Activated T-helper 17 cell treated with anti-CD3 and anti-CD28 coated beads, Interleukin-2, amount 50 U/mL, for 72 hours (primary cell): ENCODE measurements at regions not wholly inside any gene's neighbourhood (a gene's known extent, or its start where the extent isn't known, plus 50 kb on each side); places are given as distances from the start of the nearest gene placed in this dataset.
"Not testable (repeated sequence)": the region's sequence is repeated elsewhere in the genome, so short reads cannot be mapped to it uniquely, and the experiment has no call there.

Source experiments
- ATAC-seq: fragments of 150-1000 bp; cut with Tn5 transposase; replicated peaks from 2 replicates; pipeline ENCODE4 v1.10.0; 2021; ENCODE audit warnings: mild to moderate bottlenecking, moderate library complexity
- H3K27ac Mint-ChIP-seq: one replicate; pipeline ENCODE4 v1.8.0; 2022; ENCODE audit warnings: mixed read lengths
- H3K27me3 Mint-ChIP-seq: one replicate; pipeline ENCODE4 v1.8.0; 2022; ENCODE audit warnings: mixed read lengths
- H3K36me3 Mint-ChIP-seq: one replicate; pipeline ENCODE4 v1.8.0; 2022; ENCODE audit warnings: low read depth, mild to moderate bottlenecking, mixed read lengths
- H3K4me1 Mint-ChIP-seq: one replicate; pipeline ENCODE4 v1.8.0; 2022; ENCODE audit warnings: mixed read lengths
- H3K4me3 Mint-ChIP-seq: one replicate; pipeline ENCODE4 v1.8.0; 2022; ENCODE audit warnings: mild to moderate bottlenecking, mixed read lengths
- H3K9me3 Mint-ChIP-seq: one replicate; pipeline ENCODE4 v1.8.0; 2022; ENCODE audit warnings: mixed read lengths

- H3K4me3 Mint-ChIP-seq = no peak overlapping the region
- no peaks in the 10 kb centered on the region for H3K36me3 Mint-ChIP-seq
- no peaks in the 10 kb centered on the region for H3K4me1 Mint-ChIP-seq
- no peaks in the 10 kb centered on the region for H3K9me3 Mint-ChIP-seq
- H3K27ac Mint-ChIP-seq = no peak overlapping the region
- no peaks in the 10 kb centered on the region for H3K27me3 Mint-ChIP-seq
- ATAC-seq = no peak
Measured at GRCh38 chrX:109922190-109922589, 80.7 kb upstream of the TMEM164 start.

GRCh38 chrX:109925003-109925402 is 77.9 kb upstream of the TMEM164 start:
- H3K4me3 Mint-ChIP-seq, ATAC-seq, H3K36me3 Mint-ChIP-seq, H3K27me3 Mint-ChIP-seq, H3K27ac Mint-ChIP-seq, H3K4me1 Mint-ChIP-seq, H3K9me3 Mint-ChIP-seq: not testable (repeated sequence)

GRCh38 chrX:109925656-109926055 is 77.3 kb upstream of the TMEM164 start:
- no peak overlapping the region for H3K4me3 Mint-ChIP-seq
- ATAC-seq = no peak
- no peaks in the 10 kb centered on the region for H3K27me3 Mint-ChIP-seq
- no peaks in the 10 kb centered on the region for H3K4me1 Mint-ChIP-seq
- H3K27ac Mint-ChIP-seq = no peak overlapping the region
- no peaks in the 10 kb centered on the region for H3K36me3 Mint-ChIP-seq
- H3K9me3 Mint-ChIP-seq = no peaks in the 10 kb centered on the region

- no peaks in the 10 kb centered on the region for H3K9me3 Mint-ChIP-seq
- no peaks in the 10 kb centered on the region for H3K4me1 Mint-ChIP-seq
- H3K36me3 Mint-ChIP-seq = no peaks in the 10 kb centered on the region
- H3K27ac Mint-ChIP-seq = no peak overlapping the region
- no peak overlapping the region for H3K4me3 Mint-ChIP-seq
- no peaks in the 10 kb centered on the region for H3K27me3 Mint-ChIP-seq
- ATAC-seq = no peak
Measured at GRCh38 chrX:109926118-109926517, 76.8 kb upstream of the TMEM164 start.

GRCh38 chrX:109926743-109927662 is 75.9 kb upstream of the TMEM164 start:
- Mint-ChIP-seq H3K27ac (no peak overlapping the region), H3K27me3 (no peaks in the 10 kb centered on the region), H3K36me3 (no peaks in the 10 kb centered on the region), H3K4me1 (no peaks in the 10 kb centered on the region), H3K4me3 (no peak overlapping the region), H3K9me3 (no peaks in the 10 kb centered on the region)
- ATAC-seq = no peak

GRCh38 chrX:109927663-109928273 is 75.1 kb upstream of the TMEM164 start:
- Mint-ChIP-seq H3K36me3 (no peaks in the 10 kb centered on the region), H3K27me3 (no peaks in the 10 kb centered on the region), H3K9me3 (no peaks in the 10 kb centered on the region), H3K27ac (no peak overlapping the region), H3K4me3 (no peak overlapping the region), H3K4me1 (no peaks in the 10 kb centered on the region)
- ATAC-seq = no peak

GRCh38 chrX:109928596-109929335 is 74.1 kb upstream of the TMEM164 start:
- Mint-ChIP-seq H3K4me1 (no peaks in the 10 kb centered on the region), H3K27ac (no peak overlapping the region), H3K4me3 (no peak overlapping the region), H3K9me3 (no peaks in the 10 kb centered on the region), H3K36me3 (no peaks in the 10 kb centered on the region), H3K27me3 (no peaks in the 10 kb centered on the region)
- no peak for ATAC-seq

GRCh38 chrX:109931677-109932076 is 71.2 kb upstream of the TMEM164 start:
- ATAC-seq = no peak
- no peaks in the 10 kb centered on the region for H3K27me3 Mint-ChIP-seq
- no peaks in the 10 kb centered on the region for H3K9me3 Mint-ChIP-seq
- no peak overlapping the region for H3K4me3 Mint-ChIP-seq
- H3K27ac Mint-ChIP-seq = no peak overlapping the region
- no peaks in the 10 kb centered on the region for H3K4me1 Mint-ChIP-seq
- H3K36me3 Mint-ChIP-seq = no peaks in the 10 kb centered on the region

- Mint-ChIP-seq H3K4me1 (no peaks in the 10 kb centered on the region), H3K36me3 (no peaks in the 10 kb centered on the region), H3K9me3 (no peaks in the 10 kb centered on the region), H3K27ac (no peak overlapping the region), H3K27me3 (no peaks in the 10 kb centered on the region), H3K4me3 (no peak overlapping the region)
- ATAC-seq = no peak
Measured at GRCh38 chrX:109934434-109934833, 68.5 kb upstream of the TMEM164 start.

GRCh38 chrX:109934935-109935334 is 68.0 kb upstream of the TMEM164 start:
- Mint-ChIP-seq H3K9me3 (no peaks in the 10 kb centered on the region), H3K27ac (no peak overlapping the region), H3K36me3 (no peaks in the 10 kb centered on the region)

GRCh38 chrX:109936114-109936513 is 66.8 kb upstream of the TMEM164 start:
- no peak overlapping the region for H3K27ac Mint-ChIP-seq
- H3K27me3 Mint-ChIP-seq = no peaks in the 10 kb centered on the region
- no peaks in the 10 kb centered on the region for H3K4me1 Mint-ChIP-seq
- no peak overlapping the region for H3K4me3 Mint-ChIP-seq
- no peaks in the 10 kb centered on the region for H3K9me3 Mint-ChIP-seq
- ATAC-seq = no peak
- H3K36me3 Mint-ChIP-seq = no peaks in the 10 kb centered on the region

More at GRCh38 chrX:109934935-109935334, 68.0 kb upstream of the TMEM164 start:
- no peak overlapping the region for H3K4me3 Mint-ChIP-seq
- H3K27me3 Mint-ChIP-seq = no peaks in the 10 kb centered on the region
- ATAC-seq = no peak
- H3K4me1 Mint-ChIP-seq = no peaks in the 10 kb centered on the region

- Mint-ChIP-seq H3K36me3 (no peaks in the 10 kb centered on the region), H3K27me3 (no peaks in the 10 kb centered on the region), H3K27ac (no peak overlapping the region), H3K9me3 (no peaks in the 10 kb centered on the region), H3K4me3 (no peak overlapping the region), H3K4me1 (no peaks in the 10 kb centered on the region)
- no peak for ATAC-seq
Measured at GRCh38 chrX:109936598-109936997, 66.3 kb upstream of the TMEM164 start.

- Mint-ChIP-seq H3K36me3 (no peaks in the 10 kb centered on the region), H3K4me3 (no peak overlapping the region), H3K27ac (no peak overlapping the region), H3K9me3 (no peaks in the 10 kb centered on the region), H3K27me3 (no peaks in the 10 kb centered on the region), H3K4me1 (no peaks in the 10 kb centered on the region)
- no peak for ATAC-seq
Measured at GRCh38 chrX:109939498-109939897, 63.4 kb upstream of the TMEM164 start.

- H3K27me3 Mint-ChIP-seq = no peaks in the 10 kb centered on the region
- H3K4me1 Mint-ChIP-seq = no peaks in the 10 kb centered on the region
- no peaks in the 10 kb centered on the region for H3K9me3 Mint-ChIP-seq
- H3K36me3 Mint-ChIP-seq = no peaks in the 10 kb centered on the region
- H3K4me3 Mint-ChIP-seq = no peak overlapping the region
- H3K27ac Mint-ChIP-seq = no peak overlapping the region
- ATAC-seq = no peak
Measured at GRCh38 chrX:109940411-109940810, 62.5 kb upstream of the TMEM164 start.
